ENCODE measurements at regions not wholly inside any gene's neighbourhood (a gene's known extent, or its start where the extent isn't known, plus 50 kb on each side); places are given as distances from the start of the nearest gene placed in this dataset.

DNA sequence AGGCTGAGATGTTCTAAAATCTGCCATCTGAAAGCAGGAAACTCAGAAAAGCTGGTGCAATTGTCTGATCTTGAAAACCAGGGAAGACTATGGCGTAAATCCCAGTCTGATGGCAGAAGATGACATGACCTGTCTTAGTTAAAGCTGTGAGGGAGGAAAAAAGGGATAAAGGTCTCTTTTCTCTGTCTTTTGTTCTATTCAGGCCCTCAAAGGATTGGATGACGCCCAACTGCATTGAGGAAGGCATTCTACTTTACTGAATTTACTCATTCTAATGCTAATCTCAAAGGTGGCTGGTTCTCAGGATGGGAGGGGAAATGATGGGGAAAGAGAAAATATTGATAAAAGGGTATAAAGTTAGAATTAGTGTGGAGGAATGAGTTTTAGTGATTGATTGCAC lies 312.8 kb upstream of the CTNND2 start:
- TF ChIP-seq, protein P1, sequence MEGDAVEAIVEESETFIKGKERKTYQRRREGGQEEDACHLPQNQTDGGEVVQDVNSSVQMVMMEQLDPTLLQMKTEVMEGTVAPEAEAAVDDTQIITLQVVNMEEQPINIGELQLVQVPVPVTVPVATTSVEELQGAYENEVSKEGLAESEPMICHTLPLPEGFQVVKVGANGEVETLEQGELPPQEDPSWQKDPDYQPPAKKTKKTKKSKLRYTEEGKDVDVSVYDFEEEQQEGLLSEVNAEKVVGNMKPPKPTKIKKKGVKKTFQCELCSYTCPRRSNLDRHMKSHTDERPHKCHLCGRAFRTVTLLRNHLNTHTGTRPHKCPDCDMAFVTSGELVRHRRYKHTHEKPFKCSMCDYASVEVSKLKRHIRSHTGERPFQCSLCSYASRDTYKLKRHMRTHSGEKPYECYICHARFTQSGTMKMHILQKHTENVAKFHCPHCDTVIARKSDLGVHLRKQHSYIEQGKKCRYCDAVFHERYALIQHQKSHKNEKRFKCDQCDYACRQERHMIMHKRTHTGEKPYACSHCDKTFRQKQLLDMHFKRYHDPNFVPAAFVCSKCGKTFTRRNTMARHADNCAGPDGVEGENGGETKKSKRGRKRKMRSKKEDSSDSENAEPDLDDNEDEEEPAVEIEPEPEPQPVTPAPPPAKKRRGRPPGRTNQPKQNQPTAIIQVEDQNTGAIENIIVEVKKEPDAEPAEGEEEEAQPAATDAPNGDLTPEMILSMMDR (IDR thresholded peaks at IDR 0.05) = no peak
- TF ChIP-seq POLR2AphosphoS5 (IDR thresholded peaks at IDR 0.05) (no peak), EP300 (IDR thresholded peaks at IDR 0.05) (no peak)

Measured in upper lobe of left lung (tissue), 4 donors.